22Rv1 (cell line): ENCODE measurements at regions not wholly inside any gene's neighbourhood (a gene's known extent, or its start where the extent isn't known, plus 50 kb on each side); places are given as distances from the start of the nearest gene placed in this dataset.

Experiments used
- H3K27ac ChIP-seq: fragments of 450-650 bp; 2 replicates; pipeline ENCODE4 v1.5.1; 2017
- ZFX ChIP-seq: fragments of 450-650 bp; IDR thresholded peaks from 2 replicates; pipeline ENCODE4 v1.6.1; 2017; ENCODE audit warnings: antibody characterized with exemption, borderline replicate concordance
- TF ChIP-seq, protein P1 (sequence below): fragments of 450-650 bp; IDR thresholded peaks from 2 replicates; pipeline ENCODE4 v1.5.1; 2017; ENCODE audit warnings: mild to moderate bottlenecking

DNA sequence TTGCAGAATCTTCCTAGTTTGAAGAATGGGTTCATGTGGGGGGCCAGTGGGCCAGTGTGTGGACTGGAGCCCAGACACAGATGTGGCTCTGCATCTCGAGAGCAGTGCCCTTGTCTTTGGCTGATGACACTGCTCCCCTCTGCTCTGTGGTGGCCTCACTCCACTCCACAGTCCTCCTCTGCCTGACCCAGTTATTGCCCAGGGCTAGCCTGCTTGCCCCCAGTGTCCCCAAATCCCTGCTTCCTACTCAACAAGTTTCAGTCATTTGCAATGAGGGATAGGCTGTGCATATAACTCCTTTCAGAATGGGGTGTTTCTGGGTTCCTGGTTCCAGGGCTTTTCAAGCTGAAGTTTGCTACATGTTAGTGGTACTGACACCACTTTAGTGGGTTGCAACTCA, 177.5 kb downstream of the SNX10 start:
- no peak overlapping the region for H3K27ac ChIP-seq
- TF ChIP-seq, protein P1, sequence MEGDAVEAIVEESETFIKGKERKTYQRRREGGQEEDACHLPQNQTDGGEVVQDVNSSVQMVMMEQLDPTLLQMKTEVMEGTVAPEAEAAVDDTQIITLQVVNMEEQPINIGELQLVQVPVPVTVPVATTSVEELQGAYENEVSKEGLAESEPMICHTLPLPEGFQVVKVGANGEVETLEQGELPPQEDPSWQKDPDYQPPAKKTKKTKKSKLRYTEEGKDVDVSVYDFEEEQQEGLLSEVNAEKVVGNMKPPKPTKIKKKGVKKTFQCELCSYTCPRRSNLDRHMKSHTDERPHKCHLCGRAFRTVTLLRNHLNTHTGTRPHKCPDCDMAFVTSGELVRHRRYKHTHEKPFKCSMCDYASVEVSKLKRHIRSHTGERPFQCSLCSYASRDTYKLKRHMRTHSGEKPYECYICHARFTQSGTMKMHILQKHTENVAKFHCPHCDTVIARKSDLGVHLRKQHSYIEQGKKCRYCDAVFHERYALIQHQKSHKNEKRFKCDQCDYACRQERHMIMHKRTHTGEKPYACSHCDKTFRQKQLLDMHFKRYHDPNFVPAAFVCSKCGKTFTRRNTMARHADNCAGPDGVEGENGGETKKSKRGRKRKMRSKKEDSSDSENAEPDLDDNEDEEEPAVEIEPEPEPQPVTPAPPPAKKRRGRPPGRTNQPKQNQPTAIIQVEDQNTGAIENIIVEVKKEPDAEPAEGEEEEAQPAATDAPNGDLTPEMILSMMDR: no peak
- TF ChIP-seq ZFX: no peak

DNA sequence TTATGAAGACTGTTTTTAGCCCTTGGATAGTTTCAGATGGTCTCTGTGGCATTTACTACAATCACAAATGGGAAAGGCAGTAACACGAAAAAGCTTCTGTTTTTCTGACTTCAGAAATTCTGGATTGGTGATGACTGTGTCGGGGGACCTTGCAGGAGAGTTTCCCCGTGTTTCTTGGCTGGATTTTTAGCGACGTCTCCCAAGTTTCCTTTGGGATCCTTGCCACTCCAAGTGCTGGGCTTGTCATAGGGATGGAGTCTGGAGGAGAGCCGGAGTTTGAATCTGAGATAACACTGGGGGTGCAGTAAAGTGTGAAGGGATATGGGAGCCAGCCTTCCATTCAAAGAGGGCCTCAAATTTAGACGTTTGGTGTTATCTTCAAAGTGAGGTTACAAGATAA, 179.0 kb downstream of the SNX10 start:
- TF ChIP-seq ZFX: no peak
- TF ChIP-seq, protein P1: no peak
- H3K27ac ChIP-seq: no peak overlapping the region

GRCh38 chr7:26471306-26472075, 179.8 kb downstream of the SNX10 start:
- no peak overlapping the region for H3K27ac ChIP-seq
- TF ChIP-seq, protein P1: no peak
- no peak for TF ChIP-seq ZFX

- TF ChIP-seq, protein P1: no peak
- no peak for TF ChIP-seq ZFX
- H3K27ac ChIP-seq: no peak overlapping the region
Observed at GRCh38 chr7:26472971-26473370, 181.3 kb downstream of the SNX10 start.

GRCh38 chr7:26476271-26476670, 184.6 kb downstream of the SNX10 start:
- TF ChIP-seq ZFX: no peak
- TF ChIP-seq, protein P1: no peak
- no peak overlapping the region for H3K27ac ChIP-seq

GRCh38 chr7:26477381-26477990, 185.8 kb downstream of the SNX10 start:
- H3K27ac ChIP-seq: no peak overlapping the region
- no peak for TF ChIP-seq ZFX
- TF ChIP-seq, protein P1: no peak

- TF ChIP-seq, protein P1: no peak
- no peak for TF ChIP-seq ZFX
- no peak overlapping the region for H3K27ac ChIP-seq
Observed at GRCh38 chr7:26478550-26478949, 186.9 kb downstream of the SNX10 start.
